Fibroblast of lung (primary cell): ENCODE measurements at regions not wholly inside any gene's neighbourhood (a gene's known extent, or its start where the extent isn't known, plus 50 kb on each side); places are given as distances from the start of the nearest gene placed in this dataset.

Experiments
- DNase-seq, 2 donors: peaks; one replicate each; pipeline versions ENCODE4 v3.0.0 to v3.0.0-alpha.2; 2010; ENCODE audit warnings: low read depth in 2 of 2
- H2AFZ ChIP-seq: 2 replicates; pipeline ENCODE4 v1.5.1; 2012; ENCODE audit warnings: low read length, control low read depth, inconsistent platforms
- H3K27ac ChIP-seq: 2 replicates; pipeline ENCODE4 v1.5.1; 2011; ENCODE audit warnings: low read length, control low read depth; ENCODE audit not compliant: insufficient read depth
- H3K27me3 ChIP-seq: 2 replicates; pipeline ENCODE4 v1.5.1; 2011; ENCODE audit warnings: mild to moderate bottlenecking, low read length; ENCODE audit not compliant: control insufficient read depth, insufficient read depth
- H3K36me3 ChIP-seq: 2 replicates; pipeline ENCODE4 v1.5.1; 2011; ENCODE audit warnings: low read length; ENCODE audit not compliant: control insufficient read depth, insufficient read depth
- H3K4me1 ChIP-seq: 2 replicates; pipeline ENCODE4 v1.5.1; 2011; ENCODE audit warnings: low read length; ENCODE audit not compliant: control insufficient read depth, insufficient read depth; ENCODE audit errors: extremely low read depth
- H3K4me2 ChIP-seq: 2 replicates; pipeline ENCODE4 v1.5.1; 2011; ENCODE audit warnings: low read length, control low read depth; ENCODE audit not compliant: insufficient read depth; ENCODE audit errors: extremely low read depth
- H3K4me3 ChIP-seq, 4 experiments: fragments of 200-600 bp in 1 of 4; sonication (generic) in 1 of 4; replicated peaks in 1 of 4; 2 replicates each; pipeline ENCODE4 v1.5.1; 2011 to 2016; ENCODE audit warnings: low read length in 4 of 4, low read depth in 3 of 4, mild to moderate bottlenecking in 3 of 4, control low read depth in 2 of 4, inconsistent platforms in 1 of 4, mixed read lengths in 1 of 4; ENCODE audit not compliant: insufficient read depth in 1 of 4; ENCODE audit errors: control extremely low read depth in 1 of 4
- H3K79me2 ChIP-seq: 2 replicates; pipeline ENCODE4 v1.5.1; 2012; ENCODE audit warnings: mild to moderate bottlenecking, low read length, inconsistent platforms; ENCODE audit not compliant: control insufficient read depth, insufficient read depth
- H3K9ac ChIP-seq: 2 replicates; pipeline ENCODE4 v1.5.1; 2011; ENCODE audit warnings: mild to moderate bottlenecking, low read length, control low read depth; ENCODE audit not compliant: insufficient read depth
- H3K9me3 ChIP-seq: 2 replicates; pipeline ENCODE4 v1.5.1; 2012; ENCODE audit warnings: low read depth, low read length; ENCODE audit not compliant: control insufficient read depth, insufficient read depth
- H4K20me1 ChIP-seq: 2 replicates; pipeline ENCODE4 v1.5.1; 2011; ENCODE audit warnings: low read length; ENCODE audit not compliant: control insufficient read depth, insufficient read depth; ENCODE audit errors: extremely low read depth
- EZH2 ChIP-seq: IDR thresholded peaks from 2 replicates; pipeline ENCODE4 v1.5.1; 2012; ENCODE audit warnings: low read length, control low read depth, mild to moderate bottlenecking; ENCODE audit errors: missing control alignments
- TF ChIP-seq, protein P1 (sequence below), 2 donors: IDR thresholded peaks in 1 of 2; conservative IDR thresholded peaks in 1 of 2; 1 replicate in 1 of 2; 2 replicates in 1 of 2; pipeline ENCODE4 v1.5.1; 2011 to 2012; ENCODE audit warnings: low read length in 2 of 2, control low read depth in 1 of 2, inconsistent platforms in 1 of 2, low read depth in 1 of 2, mild to moderate bottlenecking in 1 of 2

DNA sequence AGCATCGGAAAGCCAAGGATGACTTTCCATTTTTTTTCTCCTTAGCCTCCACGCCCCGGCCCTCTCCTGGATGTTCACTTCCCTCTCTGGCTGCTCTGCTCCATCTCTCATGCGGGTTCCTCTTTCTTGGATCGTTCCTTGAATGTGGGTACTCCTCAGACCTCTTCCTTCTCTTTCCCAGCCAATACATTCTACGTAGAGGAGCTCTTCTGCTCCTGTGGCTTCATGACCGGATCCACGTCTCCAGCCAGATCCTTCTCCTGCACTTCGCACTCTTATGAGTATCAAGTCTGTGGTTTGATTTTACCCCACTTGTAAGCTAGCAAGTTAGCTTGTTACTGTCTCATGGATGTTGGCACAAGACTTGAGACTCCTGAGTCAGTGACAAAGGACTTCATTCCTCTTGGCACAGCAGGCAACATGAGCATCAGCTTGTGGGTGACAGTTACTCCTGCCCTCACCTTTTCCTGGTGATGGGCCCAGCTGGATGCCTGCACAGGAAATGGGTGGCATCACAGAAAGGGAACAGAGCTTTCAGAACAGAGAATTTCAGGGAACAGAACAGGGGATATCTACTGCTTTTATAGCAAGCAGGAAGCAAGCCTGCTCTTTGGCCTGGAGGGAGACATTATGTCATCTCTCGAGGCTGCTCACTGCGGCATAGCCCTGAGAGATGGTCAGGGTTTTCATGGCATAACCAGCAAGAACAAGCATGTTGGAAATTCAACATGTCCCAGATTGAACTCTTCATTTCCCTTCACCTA is 100.1 kb upstream of the KIF26B start:
- Histone ChIP-seq H4K20me1 (no peaks in the 10 kb centered on the region), H3K4me1 (no peaks in the 10 kb centered on the region), H3K36me3 (no peaks in the 10 kb centered on the region), H3K9ac (no peak overlapping the region), H3K4me3 (no peak overlapping the region), H3K9me3 (no peaks in the 10 kb centered on the region), H2AFZ (no peak overlapping the region), H3K4me2 (no peak overlapping the region), H3K27me3 (no peaks in the 10 kb centered on the region), H3K27ac (no peak overlapping the region), H3K79me2 (no peaks in the 10 kb centered on the region)
- no peak for DNase-seq
- TF ChIP-seq, protein P1, sequence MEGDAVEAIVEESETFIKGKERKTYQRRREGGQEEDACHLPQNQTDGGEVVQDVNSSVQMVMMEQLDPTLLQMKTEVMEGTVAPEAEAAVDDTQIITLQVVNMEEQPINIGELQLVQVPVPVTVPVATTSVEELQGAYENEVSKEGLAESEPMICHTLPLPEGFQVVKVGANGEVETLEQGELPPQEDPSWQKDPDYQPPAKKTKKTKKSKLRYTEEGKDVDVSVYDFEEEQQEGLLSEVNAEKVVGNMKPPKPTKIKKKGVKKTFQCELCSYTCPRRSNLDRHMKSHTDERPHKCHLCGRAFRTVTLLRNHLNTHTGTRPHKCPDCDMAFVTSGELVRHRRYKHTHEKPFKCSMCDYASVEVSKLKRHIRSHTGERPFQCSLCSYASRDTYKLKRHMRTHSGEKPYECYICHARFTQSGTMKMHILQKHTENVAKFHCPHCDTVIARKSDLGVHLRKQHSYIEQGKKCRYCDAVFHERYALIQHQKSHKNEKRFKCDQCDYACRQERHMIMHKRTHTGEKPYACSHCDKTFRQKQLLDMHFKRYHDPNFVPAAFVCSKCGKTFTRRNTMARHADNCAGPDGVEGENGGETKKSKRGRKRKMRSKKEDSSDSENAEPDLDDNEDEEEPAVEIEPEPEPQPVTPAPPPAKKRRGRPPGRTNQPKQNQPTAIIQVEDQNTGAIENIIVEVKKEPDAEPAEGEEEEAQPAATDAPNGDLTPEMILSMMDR (conservative IDR thresholded peaks at IDR 0.05 in 1 of 2, IDR thresholded peaks at IDR 0.05 in 1 of 2; ENCODE audit: low read depth in 1 of 2, low read length in 2 of 2): no peak
- TF ChIP-seq EZH2: no peak

DNA sequence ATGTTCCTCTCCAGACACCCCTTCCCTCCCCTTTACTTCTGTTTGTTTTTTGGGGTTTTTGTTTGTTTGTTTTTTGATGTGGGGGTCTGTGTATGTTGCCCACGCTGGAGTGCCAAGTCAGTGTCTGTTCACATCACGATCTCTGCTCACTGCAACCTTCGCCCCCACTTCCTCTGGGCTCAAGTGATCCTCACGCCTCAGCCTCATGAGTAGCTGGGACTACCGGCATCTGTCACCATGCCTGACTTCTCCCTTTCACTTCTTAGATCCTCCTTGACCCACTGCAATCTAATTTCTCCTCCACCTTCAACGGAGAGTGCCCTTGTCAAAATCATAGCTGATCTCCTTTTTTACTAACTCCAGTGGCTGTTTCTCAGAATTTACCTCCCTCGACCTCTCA is 100.7 kb upstream of the KIF26B start:
- Histone ChIP-seq H3K4me3 (no peak overlapping the region), H3K27me3 (no peaks in the 10 kb centered on the region), H3K79me2 (no peaks in the 10 kb centered on the region), H3K36me3 (no peaks in the 10 kb centered on the region), H3K9ac (no peak overlapping the region), H4K20me1 (no peaks in the 10 kb centered on the region), H2AFZ (no peak overlapping the region), H3K4me1 (no peaks in the 10 kb centered on the region), H3K4me2 (no peak overlapping the region), H3K9me3 (no peaks in the 10 kb centered on the region), H3K27ac (no peak overlapping the region)
- TF ChIP-seq, protein P1 (conservative IDR thresholded peaks at IDR 0.05 in 1 of 2, IDR thresholded peaks at IDR 0.05 in 1 of 2; ENCODE audit: low read depth in 1 of 2, low read length in 2 of 2): no peak
- TF ChIP-seq EZH2: no peak
- DNase-seq: no peak

DNA sequence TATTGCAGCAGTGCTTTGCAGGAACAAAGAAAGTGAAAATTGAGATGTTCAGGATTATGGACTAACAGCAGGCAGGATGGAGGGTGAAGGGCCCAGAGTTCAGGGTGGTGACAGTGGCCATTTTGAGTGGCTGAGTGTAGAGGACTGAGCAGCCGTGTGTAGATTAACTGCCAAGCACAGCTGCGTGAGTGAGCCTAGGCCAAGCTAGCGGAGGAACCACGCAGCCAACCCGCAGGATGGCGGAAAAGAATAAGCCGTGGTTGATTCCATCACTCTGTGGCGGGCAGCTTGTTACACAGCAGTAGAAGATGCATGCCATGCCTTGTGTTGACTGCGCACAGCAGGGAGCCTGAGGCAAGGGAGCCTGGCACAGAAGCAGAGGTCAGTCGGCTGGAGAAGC is 102.5 kb upstream of the KIF26B start:
- DNase-seq: no peak
- Histone ChIP-seq H3K4me1 (no peaks in the 10 kb centered on the region), H3K79me2 (no peaks in the 10 kb centered on the region), H3K36me3 (no peaks in the 10 kb centered on the region), H3K27me3 (no peaks in the 10 kb centered on the region), H3K9me3 (no peaks in the 10 kb centered on the region), H2AFZ (no peak overlapping the region), H3K27ac (no peak overlapping the region), H3K4me3 (no peak overlapping the region), H3K9ac (no peak overlapping the region), H3K4me2 (no peak overlapping the region), H4K20me1 (no peaks in the 10 kb centered on the region)
- TF ChIP-seq, protein P1 (conservative IDR thresholded peaks at IDR 0.05 in 1 of 2, IDR thresholded peaks at IDR 0.05 in 1 of 2; ENCODE audit: low read depth in 1 of 2, low read length in 2 of 2): no peak
- TF ChIP-seq EZH2: no peak
